DOHH2 (cell line): ENCODE measurements at regions not wholly inside any gene's neighbourhood (a gene's known extent, or its start where the extent isn't known, plus 50 kb on each side); places are given as distances from the start of the nearest gene placed in this dataset.

ENCODE experiments used
- EZH2phosphoT487 ChIP-seq: fragments of 200-600 bp; sonication (generic); IDR thresholded peaks from 2 replicates; pipeline ENCODE4 v1.6.1; 2017; ENCODE audit warnings: borderline replicate concordance, mild to moderate bottlenecking, antibody characterized with exemption, low read length, moderate library complexity, mixed read lengths
- TF ChIP-seq, protein P1 (sequence below): fragments of 200-600 bp; sonication (generic); IDR thresholded peaks from one replicate; pipeline ENCODE4 v1.5.1; 2014; ENCODE audit warnings: antibody characterized with exemption, mild to moderate bottlenecking, low read depth, low read length; ENCODE audit not compliant: poor library complexity, severe bottlenecking

DNA sequence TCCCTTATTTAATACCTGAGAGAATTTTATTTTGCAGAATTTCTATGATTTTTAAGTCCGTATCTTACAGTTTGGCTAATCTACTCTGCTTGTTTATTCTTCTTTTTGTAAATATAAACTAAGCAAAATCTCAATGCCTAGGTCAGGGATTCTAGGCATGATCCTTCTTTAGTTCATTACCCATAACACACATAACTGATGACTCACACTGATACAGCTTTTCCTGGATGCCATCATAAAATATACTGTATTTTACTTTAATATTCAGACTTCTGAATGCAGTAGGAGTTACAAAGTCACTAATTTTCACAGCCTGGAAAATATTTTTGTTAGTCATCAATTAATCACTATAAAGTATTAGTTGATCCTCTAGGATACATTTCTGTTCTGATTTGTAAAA is 898.2 kb upstream of the RAG2 start:
- TF ChIP-seq, protein P1, sequence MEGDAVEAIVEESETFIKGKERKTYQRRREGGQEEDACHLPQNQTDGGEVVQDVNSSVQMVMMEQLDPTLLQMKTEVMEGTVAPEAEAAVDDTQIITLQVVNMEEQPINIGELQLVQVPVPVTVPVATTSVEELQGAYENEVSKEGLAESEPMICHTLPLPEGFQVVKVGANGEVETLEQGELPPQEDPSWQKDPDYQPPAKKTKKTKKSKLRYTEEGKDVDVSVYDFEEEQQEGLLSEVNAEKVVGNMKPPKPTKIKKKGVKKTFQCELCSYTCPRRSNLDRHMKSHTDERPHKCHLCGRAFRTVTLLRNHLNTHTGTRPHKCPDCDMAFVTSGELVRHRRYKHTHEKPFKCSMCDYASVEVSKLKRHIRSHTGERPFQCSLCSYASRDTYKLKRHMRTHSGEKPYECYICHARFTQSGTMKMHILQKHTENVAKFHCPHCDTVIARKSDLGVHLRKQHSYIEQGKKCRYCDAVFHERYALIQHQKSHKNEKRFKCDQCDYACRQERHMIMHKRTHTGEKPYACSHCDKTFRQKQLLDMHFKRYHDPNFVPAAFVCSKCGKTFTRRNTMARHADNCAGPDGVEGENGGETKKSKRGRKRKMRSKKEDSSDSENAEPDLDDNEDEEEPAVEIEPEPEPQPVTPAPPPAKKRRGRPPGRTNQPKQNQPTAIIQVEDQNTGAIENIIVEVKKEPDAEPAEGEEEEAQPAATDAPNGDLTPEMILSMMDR: no peak
- no peak for TF ChIP-seq EZH2phosphoT487
